Epithelial cell of proximal tubule (primary cell): ENCODE measurements at regions not wholly inside any gene's neighbourhood (a gene's known extent, or its start where the extent isn't known, plus 50 kb on each side); places are given as distances from the start of the nearest gene placed in this dataset.
"Not testable (repeated sequence)": the region's sequence is repeated elsewhere in the genome, so short reads cannot be mapped to it uniquely, and the experiment has no call there.

Experiments used
- DNase-seq: peaks from one replicate; pipeline ENCODE4 v3.0.0-alpha.2; 2011; ENCODE audit warnings: low read depth
- H3K4me3 ChIP-seq: 2 replicates; pipeline ENCODE4 v1.5.1; 2011; ENCODE audit warnings: low read depth, mild to moderate bottlenecking, low read length
- TF ChIP-seq, protein P1 (sequence below): conservative IDR thresholded peaks from 2 replicates; pipeline ENCODE4 v1.5.1; 2012; ENCODE audit warnings: low read depth, mild to moderate bottlenecking, low read length

DNA sequence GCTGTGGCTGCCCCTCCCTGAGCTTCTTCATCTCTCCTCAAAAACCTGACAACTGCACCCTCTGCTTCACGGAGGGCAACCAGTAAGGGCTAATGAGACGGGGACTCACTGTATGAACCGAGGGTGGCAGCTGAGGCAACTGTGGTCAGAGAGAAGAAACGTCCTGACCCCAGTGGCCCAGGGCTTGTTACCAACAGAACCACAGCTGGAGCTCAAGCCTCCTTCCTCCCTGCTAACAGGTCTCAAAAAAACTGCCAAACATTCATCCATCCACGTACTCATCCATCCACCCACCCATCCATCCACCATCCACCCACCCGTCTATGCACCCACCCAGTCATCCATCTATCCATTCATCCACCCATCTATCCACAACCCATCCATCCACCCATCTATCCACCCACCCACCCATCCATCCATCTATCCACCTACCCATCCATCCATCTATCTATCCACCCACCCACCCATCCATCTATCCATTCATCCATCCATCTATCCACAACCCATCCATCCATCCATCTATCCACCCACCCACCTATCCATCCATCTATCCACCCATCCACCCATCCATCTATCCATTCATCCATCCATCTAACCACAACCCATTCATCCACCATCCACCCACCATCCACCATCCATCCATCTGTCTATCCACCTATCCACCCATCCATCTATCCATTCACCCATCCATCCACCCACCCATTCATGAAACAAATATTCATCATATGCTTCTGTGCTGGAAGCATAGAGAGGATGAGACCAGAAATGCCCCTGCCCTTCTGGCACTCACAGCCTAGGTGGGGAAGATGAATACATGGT is 111.7 kb downstream of the PDGFA start:
- H3K4me3 ChIP-seq, result no peak overlapping the region
- TF ChIP-seq, protein P1, sequence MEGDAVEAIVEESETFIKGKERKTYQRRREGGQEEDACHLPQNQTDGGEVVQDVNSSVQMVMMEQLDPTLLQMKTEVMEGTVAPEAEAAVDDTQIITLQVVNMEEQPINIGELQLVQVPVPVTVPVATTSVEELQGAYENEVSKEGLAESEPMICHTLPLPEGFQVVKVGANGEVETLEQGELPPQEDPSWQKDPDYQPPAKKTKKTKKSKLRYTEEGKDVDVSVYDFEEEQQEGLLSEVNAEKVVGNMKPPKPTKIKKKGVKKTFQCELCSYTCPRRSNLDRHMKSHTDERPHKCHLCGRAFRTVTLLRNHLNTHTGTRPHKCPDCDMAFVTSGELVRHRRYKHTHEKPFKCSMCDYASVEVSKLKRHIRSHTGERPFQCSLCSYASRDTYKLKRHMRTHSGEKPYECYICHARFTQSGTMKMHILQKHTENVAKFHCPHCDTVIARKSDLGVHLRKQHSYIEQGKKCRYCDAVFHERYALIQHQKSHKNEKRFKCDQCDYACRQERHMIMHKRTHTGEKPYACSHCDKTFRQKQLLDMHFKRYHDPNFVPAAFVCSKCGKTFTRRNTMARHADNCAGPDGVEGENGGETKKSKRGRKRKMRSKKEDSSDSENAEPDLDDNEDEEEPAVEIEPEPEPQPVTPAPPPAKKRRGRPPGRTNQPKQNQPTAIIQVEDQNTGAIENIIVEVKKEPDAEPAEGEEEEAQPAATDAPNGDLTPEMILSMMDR, result no peak
- DNase-seq, result no peak

DNA sequence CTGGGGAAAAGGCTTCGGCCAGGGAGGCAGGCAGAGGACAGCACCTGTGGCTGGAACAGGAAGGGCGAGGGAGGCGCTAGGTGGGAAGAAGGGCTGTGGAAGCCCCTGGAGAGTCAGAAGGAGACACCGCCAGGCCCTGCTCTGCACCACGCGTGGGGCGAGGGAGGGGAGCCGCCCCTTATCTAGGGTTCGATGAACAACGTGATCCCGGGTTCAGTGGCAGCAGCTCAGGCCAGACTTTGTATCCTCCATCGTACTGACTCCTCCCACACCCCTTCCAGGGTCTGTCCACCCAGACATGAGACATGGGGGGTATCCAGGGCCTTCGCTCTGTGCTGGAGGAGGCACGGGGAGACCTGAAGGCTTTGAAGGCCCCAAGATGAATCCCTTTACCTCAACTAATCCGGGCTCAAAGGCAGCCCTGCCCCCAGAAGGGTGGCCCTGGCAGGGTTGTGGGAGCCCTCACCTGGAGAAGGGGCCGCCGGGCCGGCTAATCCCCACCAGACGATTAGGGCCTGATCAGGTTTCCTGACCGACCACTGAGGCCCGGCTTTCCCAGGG is 110.8 kb downstream of the PDGFA start:
- TF ChIP-seq, protein P1, result no peak
- no peak for DNase-seq

DNA sequence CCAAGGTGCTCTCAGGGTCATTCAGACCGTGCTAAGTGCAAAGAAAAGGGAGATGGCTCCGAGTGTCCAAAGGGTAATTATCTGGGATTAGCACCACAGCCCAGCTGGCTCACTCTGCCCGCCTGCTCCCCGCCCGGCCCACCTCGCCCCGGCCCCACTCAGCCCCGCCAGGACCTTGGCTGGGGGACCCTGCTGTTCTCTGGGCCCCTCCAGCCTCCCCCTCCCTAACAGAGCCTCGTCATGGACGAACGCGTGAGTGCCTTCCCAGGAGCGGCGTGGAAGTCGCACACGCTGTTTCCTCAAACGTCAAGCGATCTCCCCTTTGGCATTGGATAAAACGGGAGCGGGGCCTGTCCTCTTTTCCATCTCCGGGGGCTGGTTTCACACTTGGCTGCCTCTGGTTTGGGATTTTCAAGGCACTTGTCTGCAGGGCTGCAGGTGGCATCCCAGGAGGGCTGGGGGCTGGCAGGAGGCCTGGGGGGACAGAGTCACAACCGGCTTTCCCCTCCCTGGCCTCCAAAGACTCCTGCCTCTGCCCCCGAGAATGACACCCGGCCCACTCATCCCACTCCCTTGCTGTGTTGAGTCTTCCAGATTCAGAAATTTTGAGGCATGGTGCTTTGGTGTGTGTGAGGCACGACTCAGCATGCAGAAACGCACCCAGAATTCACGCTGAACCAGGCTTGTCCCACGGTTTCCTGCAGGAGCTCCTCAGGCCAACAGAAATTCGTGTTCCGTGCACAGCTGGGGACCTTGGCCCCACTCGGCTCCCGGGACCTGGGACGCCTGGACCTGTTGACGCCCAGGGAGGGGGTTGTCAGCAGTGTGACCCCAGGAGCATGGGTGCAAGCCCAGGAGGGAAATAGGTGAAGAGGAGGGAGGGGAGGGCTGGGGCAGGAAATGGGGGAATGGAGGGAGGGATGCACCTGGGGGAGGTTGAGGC is 110.0 kb downstream of the PDGFA start:
- no peak for DNase-seq
- TF ChIP-seq, protein P1, result no peak
- no peak overlapping the region for H3K4me3 ChIP-seq

More for the DNA sequence above, 110.8 kb downstream of the PDGFA start:
- no peak overlapping the region for H3K4me3 ChIP-seq

DNA sequence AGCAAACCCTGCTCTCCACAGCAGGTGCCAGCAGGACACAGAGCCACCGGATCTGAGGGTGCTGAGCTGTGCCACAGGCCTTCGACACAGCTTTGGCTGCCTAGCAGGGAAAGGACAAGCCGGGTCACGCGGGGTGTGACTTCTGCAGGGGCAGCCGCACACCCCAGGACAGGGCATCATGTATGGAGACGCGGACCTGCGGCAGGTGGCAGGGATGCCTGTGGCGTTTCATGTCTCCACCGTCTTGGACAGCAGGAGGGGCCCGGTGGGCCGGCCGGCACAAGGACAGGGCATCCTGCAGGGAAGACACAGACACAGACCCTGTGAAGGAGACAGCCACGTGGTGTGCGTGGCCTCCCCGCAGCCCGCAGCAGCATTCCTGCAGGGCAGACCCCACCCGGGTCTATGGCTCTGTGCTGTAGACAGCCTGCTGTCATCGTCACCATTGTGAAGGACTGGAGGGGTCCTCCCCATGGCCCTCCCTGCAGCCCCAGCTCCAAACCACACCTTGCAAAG is 109.2 kb downstream of the PDGFA start:
- no peak overlapping the region for H3K4me3 ChIP-seq
- TF ChIP-seq, protein P1, result no peak
- no peak for DNase-seq

DNA sequence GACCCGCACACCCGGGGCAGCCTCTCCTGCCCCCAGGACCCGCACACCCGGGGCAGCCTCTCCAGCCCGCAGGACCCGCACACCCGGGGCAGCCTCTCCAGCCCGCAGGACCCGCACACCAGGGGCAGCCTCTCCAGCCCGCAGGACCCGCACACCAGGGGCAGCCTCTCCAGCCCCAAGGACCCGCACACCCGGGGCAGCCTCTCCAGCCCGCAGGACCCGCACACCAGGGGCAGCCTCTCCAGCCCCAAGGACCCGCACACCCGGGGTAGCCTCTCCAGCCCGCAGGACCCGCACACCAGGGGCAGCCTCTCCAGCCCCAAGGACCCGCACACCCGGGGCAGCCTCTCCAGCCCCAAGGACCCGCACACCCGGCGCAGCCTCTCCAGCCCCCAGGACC is 108.5 kb downstream of the PDGFA start:
- DNase-seq, H3K4me3 ChIP-seq: not testable (repeated sequence)

DNA sequence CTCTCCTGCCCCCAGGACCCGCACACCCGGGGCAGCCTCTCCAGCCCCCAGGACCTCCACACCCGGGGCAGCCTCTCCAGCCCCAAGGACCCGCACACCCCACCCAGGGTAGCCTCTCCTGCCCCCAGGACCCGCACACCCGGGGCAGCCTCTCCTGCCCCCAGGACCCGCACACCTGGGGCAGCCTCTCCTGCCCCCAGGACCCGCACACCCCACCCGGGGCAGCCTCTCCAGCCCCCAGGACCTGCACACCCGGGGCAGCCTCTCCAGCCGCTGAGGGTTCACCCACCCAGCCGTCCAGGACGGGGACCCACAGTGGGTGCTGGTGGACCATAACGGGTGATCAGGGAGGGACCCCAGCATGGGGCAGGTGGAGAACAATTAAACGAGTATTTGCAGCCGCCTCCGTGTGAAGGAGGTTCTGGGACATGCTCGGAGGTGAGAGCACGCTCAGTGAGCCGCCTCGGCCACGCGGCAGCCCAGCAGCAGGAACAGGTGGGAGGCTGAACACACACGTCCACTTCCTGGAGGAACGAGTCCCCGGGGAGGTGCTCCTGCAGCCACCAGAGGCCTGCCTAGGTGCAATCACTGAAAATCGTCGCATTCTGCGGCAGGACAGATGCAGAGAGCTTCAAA is 107.9 kb downstream of the PDGFA start:
- TF ChIP-seq, protein P1, result no peak
- no peak overlapping the region for H3K4me3 ChIP-seq
- DNase-seq, result no peak

DNA sequence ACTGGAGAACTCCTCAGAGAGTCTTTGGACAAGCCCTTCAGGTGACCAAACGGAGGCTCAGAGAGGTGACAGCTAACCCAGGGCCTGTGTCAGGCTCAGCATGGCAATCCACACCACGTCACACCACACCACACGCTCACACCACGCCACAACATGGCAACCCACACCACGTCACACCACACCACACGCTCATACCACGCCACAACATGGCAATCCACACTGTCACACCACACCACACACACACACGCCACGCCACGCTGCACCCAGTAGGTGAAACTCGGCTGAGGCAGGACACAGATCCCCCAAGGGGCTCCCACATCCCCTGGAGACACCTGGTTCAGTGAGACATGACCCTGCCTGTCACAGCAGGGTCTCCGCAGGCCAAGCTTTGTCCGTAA is 107.3 kb downstream of the PDGFA start:
- H3K4me3 ChIP-seq, result no peak overlapping the region
- DNase-seq, result no peak
- TF ChIP-seq, protein P1, result no peak
